ENCODE measurements at regions not wholly inside any gene's neighbourhood (a gene's known extent, or its start where the extent isn't known, plus 50 kb on each side); places are given as distances from the start of the nearest gene placed in this dataset.

DNA sequence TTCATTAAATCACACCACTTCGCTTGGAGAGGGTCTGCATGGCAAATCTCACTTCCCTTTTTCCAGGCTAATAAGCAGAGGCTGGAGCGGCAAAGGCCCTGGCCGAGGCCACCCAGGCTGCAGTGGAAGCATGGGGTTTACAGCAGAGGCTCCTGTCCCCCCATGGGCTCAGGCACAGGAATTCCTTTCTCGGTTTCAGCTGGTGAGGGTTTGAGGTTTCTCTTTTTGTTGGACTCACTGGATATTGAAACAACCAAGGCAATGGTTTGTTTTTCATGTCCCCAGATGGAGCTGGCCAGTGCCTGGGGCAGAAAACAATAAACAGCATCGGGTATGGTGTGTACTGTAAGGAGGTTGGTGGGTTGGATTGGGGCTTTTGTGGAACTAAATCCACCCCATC is 175.6 kb upstream of the RASGRP1 start (continued):
- TF ChIP-seq, protein P1, sequence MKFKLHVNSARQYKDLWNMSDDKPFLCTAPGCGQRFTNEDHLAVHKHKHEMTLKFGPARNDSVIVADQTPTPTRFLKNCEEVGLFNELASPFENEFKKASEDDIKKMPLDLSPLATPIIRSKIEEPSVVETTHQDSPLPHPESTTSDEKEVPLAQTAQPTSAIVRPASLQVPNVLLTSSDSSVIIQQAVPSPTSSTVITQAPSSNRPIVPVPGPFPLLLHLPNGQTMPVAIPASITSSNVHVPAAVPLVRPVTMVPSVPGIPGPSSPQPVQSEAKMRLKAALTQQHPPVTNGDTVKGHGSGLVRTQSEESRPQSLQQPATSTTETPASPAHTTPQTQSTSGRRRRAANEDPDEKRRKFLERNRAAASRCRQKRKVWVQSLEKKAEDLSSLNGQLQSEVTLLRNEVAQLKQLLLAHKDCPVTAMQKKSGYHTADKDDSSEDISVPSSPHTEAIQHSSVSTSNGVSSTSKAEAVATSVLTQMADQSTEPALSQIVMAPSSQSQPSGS (IDR thresholded peaks at IDR 0.05; ENCODE audit: low read length), result no peak
- no peak for TF ChIP-seq SAP30 (IDR thresholded peaks at IDR 0.05; ENCODE audit: insufficient read depth, insufficient replicate concordance, low read length)
- no peak for TF ChIP-seq EP300 (IDR thresholded peaks at IDR 0.05; ENCODE audit: borderline replicate concordance in 1 of 2, low read depth in 2 of 2, low read length in 2 of 2)
- TF ChIP-seq KDM4A (IDR thresholded peaks at IDR 0.05; ENCODE audit: low read depth, low read length, severe bottlenecking), result no peak
- TF ChIP-seq RFX5 (IDR thresholded peaks at IDR 0.05; ENCODE audit: borderline replicate concordance, low read depth, low read length), result no peak
- no peak for TF ChIP-seq POLR2A (IDR thresholded peaks at IDR 0.05; ENCODE audit: control extremely low read depth in 1 of 2, low read depth in 2 of 2, low read length in 2 of 2)
- TF ChIP-seq SP2 (IDR thresholded peaks at IDR 0.05; ENCODE audit: low read length), result no peak
